ENCODE measurements at regions not wholly inside any gene's neighbourhood (a gene's known extent, or its start where the extent isn't known, plus 50 kb on each side); places are given as distances from the start of the nearest gene placed in this dataset.

- peaks cover 0 to 4% of the 10 kb centered on the region in 2 donors for H3K27me3 ChIP-seq (ENCODE audit: control insufficient read depth in 1 of 2, insufficient read depth in 2 of 2, low read length in 2 of 2)
- no peak overlapping the region for H3K27ac ChIP-seq (ENCODE audit: low read depth, low read length)
- no peak overlapping the region for H3K9ac ChIP-seq (ENCODE audit: low read depth in 1 of 2, low read length in 2 of 2)
- H3K4me3 ChIP-seq (ENCODE audit: low read depth in 1 of 2, low read length in 2 of 2), result no peak overlapping the region
- no peaks in the 10 kb centered on the region for H3K36me3 ChIP-seq (ENCODE audit: control insufficient read depth in 1 of 2, insufficient read depth in 2 of 2, low read length in 2 of 2)
- no peaks in the 10 kb centered on the region for H3K4me1 ChIP-seq (ENCODE audit: control insufficient read depth in 1 of 2, insufficient read depth in 2 of 2, low read length in 2 of 2)
- H3K9me3 ChIP-seq (ENCODE audit: control insufficient read depth in 1 of 2, low read length in 2 of 2), result peaks cover 0 to 2% of the 10 kb centered on the region in 2 donors
Measured at GRCh38 chr6:170206317-170206621, 84.6 kb downstream of the DLL1 start.

DNA sequence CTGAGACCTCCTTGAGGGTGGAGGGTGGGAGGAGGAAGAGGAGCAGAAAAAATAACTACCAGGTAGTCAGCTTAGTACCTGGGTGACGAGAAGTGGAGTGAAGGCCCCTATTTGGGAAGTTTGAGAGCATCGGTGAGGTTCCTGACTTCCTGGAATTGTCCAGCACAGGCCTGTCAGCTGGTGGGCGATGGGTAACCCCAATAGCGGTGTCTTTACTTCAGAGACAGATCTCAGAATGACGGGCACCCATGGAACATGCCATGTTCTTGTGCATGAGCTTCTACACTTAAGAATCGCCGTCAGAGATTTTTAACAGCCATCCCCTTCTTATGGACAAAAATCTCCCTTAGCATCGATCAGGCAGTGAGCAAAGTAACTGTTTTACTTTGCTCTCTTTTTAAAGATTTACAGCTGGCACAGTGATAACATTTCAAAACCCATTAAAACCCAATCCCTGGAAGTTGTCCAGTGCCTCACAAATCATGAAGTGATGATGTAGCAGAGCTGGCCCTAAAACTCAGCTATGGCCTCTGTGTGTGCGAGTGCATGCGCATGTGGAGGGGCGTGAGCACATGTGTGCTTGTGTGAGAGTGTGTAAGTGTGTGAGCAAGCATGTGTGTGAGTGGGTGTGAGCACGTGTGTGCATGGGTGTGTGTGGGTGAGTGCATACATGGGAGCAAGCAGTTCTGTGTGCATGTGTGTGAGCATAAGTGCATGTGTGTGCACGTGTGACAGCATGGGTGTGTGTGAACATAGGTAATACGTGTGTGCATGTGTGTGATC, 85.2 kb downstream of the DLL1 start:
- no peak overlapping the region for H3K9ac ChIP-seq (ENCODE audit: low read depth in 1 of 2, low read length in 2 of 2)
- H3K36me3 ChIP-seq (ENCODE audit: control insufficient read depth in 1 of 2, insufficient read depth in 2 of 2, low read length in 2 of 2), result no peaks in the 10 kb centered on the region
- H3K4me1 ChIP-seq (ENCODE audit: control insufficient read depth in 1 of 2, insufficient read depth in 2 of 2, low read length in 2 of 2), result no peaks in the 10 kb centered on the region

GRCh38 chr6:170205126-170205525, 85.8 kb downstream of the DLL1 start:
- Histone ChIP-seq H3K4me1 (ENCODE audit: control insufficient read depth in 1 of 2, insufficient read depth in 2 of 2, low read length in 2 of 2) (no peaks in the 10 kb centered on the region), H3K27me3 (ENCODE audit: control insufficient read depth in 1 of 2, insufficient read depth in 2 of 2, low read length in 2 of 2) (peaks cover 0 to 2% of the 10 kb centered on the region in 2 donors), H3K9ac (ENCODE audit: low read depth in 1 of 2, low read length in 2 of 2) (no peak overlapping the region), H3K4me3 (ENCODE audit: low read depth in 1 of 2, low read length in 2 of 2) (no peak overlapping the region), H3K9me3 (ENCODE audit: control insufficient read depth in 1 of 2, low read length in 2 of 2) (peaks cover 0 to 2% of the 10 kb centered on the region in 2 donors), H3K27ac (ENCODE audit: low read depth, low read length) (no peak overlapping the region), H3K36me3 (ENCODE audit: control insufficient read depth in 1 of 2, insufficient read depth in 2 of 2, low read length in 2 of 2) (no peaks in the 10 kb centered on the region)

More for the DNA sequence above, 85.2 kb downstream of the DLL1 start:
- no peak overlapping the region for H3K4me3 ChIP-seq (ENCODE audit: low read depth in 1 of 2, low read length in 2 of 2)
- H3K9me3 ChIP-seq (ENCODE audit: control insufficient read depth in 1 of 2, low read length in 2 of 2), result peaks cover 0 to 2% of the 10 kb centered on the region in 2 donors
- no peak overlapping the region for H3K27ac ChIP-seq (ENCODE audit: low read depth, low read length)
- peaks cover 0 to 4% of the 10 kb centered on the region in 2 donors for H3K27me3 ChIP-seq (ENCODE audit: control insufficient read depth in 1 of 2, insufficient read depth in 2 of 2, low read length in 2 of 2)

DNA sequence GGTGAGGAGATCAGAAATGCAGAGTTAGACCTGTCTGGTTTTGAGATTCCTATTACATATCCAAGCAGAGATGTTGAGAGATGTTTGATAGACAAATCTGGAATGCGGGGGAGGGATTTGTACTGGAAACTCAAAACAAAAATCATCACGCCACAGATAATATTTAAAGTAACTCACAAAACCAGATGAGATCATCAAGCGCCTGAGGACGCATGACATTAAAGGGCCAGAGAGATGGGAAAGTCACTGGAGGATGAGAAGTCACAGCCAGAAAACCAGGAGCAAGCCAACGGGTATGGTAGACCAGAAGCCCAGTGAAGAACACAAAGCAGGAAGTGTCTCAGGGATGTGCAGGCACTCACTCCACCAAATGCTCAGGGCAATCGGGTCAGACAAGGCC, 87.7 kb downstream of the DLL1 start:
- Histone ChIP-seq H3K4me1 (ENCODE audit: control insufficient read depth in 1 of 2, insufficient read depth in 2 of 2, low read length in 2 of 2) (no peaks in the 10 kb centered on the region), H3K36me3 (ENCODE audit: control insufficient read depth in 1 of 2, insufficient read depth in 2 of 2, low read length in 2 of 2) (no peaks in the 10 kb centered on the region)

GRCh38 chr6:170202416-170203135, 88.3 kb downstream of the DLL1 start:
- Histone ChIP-seq H3K27me3 (ENCODE audit: control insufficient read depth in 1 of 2, insufficient read depth in 2 of 2, low read length in 2 of 2) (no peaks in the 10 kb centered on the region), H3K4me3 (ENCODE audit: low read depth in 1 of 2, low read length in 2 of 2) (no peak overlapping the region), H3K4me1 (ENCODE audit: control insufficient read depth in 1 of 2, insufficient read depth in 2 of 2, low read length in 2 of 2) (no peaks in the 10 kb centered on the region), H3K36me3 (ENCODE audit: control insufficient read depth in 1 of 2, insufficient read depth in 2 of 2, low read length in 2 of 2) (no peaks in the 10 kb centered on the region), H3K9me3 (ENCODE audit: control insufficient read depth in 1 of 2, low read length in 2 of 2) (peaks cover 0 to 2% of the 10 kb centered on the region in 2 donors), H3K9ac (ENCODE audit: low read depth in 1 of 2, low read length in 2 of 2) (no peak overlapping the region), H3K27ac (ENCODE audit: low read depth, low read length) (no peak overlapping the region)

More for the DNA sequence above, 87.7 kb downstream of the DLL1 start:
- Histone ChIP-seq H3K9me3 (ENCODE audit: control insufficient read depth in 1 of 2, low read length in 2 of 2) (peaks cover 0 to 2% of the 10 kb centered on the region in 2 donors), H3K4me3 (ENCODE audit: low read depth in 1 of 2, low read length in 2 of 2) (no peak overlapping the region), H3K27me3 (ENCODE audit: control insufficient read depth in 1 of 2, insufficient read depth in 2 of 2, low read length in 2 of 2) (no peaks in the 10 kb centered on the region), H3K9ac (ENCODE audit: low read depth in 1 of 2, low read length in 2 of 2) (no peak overlapping the region), H3K27ac (ENCODE audit: low read depth, low read length) (no peak overlapping the region)

GRCh38 chr6:170201361-170201760, 89.5 kb downstream of the DLL1 start:
- no peak overlapping the region for H3K9ac ChIP-seq (ENCODE audit: low read depth in 1 of 2, low read length in 2 of 2)

GRCh38 chr6:170200458-170200891, 90.4 kb downstream of the DLL1 start:
- Histone ChIP-seq H3K27ac (ENCODE audit: low read depth, low read length) (no peak overlapping the region), H3K36me3 (ENCODE audit: control insufficient read depth in 1 of 2, insufficient read depth in 2 of 2, low read length in 2 of 2) (no peaks in the 10 kb centered on the region), H3K4me1 (ENCODE audit: control insufficient read depth in 1 of 2, insufficient read depth in 2 of 2, low read length in 2 of 2) (no peaks in the 10 kb centered on the region), H3K4me3 (ENCODE audit: low read depth in 1 of 2, low read length in 2 of 2) (no peak overlapping the region), H3K9ac (ENCODE audit: low read depth in 1 of 2, low read length in 2 of 2) (no peak overlapping the region), H3K9me3 (ENCODE audit: control insufficient read depth in 1 of 2, low read length in 2 of 2) (peaks cover 7 to 10% of the 10 kb centered on the region in 2 donors), H3K27me3 (ENCODE audit: control insufficient read depth in 1 of 2, insufficient read depth in 2 of 2, low read length in 2 of 2) (no peaks in the 10 kb centered on the region)

More at GRCh38 chr6:170201361-170201760, 89.5 kb downstream of the DLL1 start:
- peaks cover under 1 to 2% of the 10 kb centered on the region in 2 donors for H3K9me3 ChIP-seq (ENCODE audit: control insufficient read depth in 1 of 2, low read length in 2 of 2)
- no peak overlapping the region for H3K27ac ChIP-seq (ENCODE audit: low read depth, low read length)
- H3K4me3 ChIP-seq (ENCODE audit: low read depth in 1 of 2, low read length in 2 of 2), result no peak overlapping the region
- H3K4me1 ChIP-seq (ENCODE audit: control insufficient read depth in 1 of 2, insufficient read depth in 2 of 2, low read length in 2 of 2), result no peaks in the 10 kb centered on the region
- no peaks in the 10 kb centered on the region for H3K36me3 ChIP-seq (ENCODE audit: control insufficient read depth in 1 of 2, insufficient read depth in 2 of 2, low read length in 2 of 2)
- no peaks in the 10 kb centered on the region for H3K27me3 ChIP-seq (ENCODE audit: control insufficient read depth in 1 of 2, insufficient read depth in 2 of 2, low read length in 2 of 2)

- no peak overlapping the region for H3K27ac ChIP-seq (ENCODE audit: low read depth, low read length)
Measured at GRCh38 chr6:170199716-170200115, 91.2 kb downstream of the DLL1 start.

DNA sequence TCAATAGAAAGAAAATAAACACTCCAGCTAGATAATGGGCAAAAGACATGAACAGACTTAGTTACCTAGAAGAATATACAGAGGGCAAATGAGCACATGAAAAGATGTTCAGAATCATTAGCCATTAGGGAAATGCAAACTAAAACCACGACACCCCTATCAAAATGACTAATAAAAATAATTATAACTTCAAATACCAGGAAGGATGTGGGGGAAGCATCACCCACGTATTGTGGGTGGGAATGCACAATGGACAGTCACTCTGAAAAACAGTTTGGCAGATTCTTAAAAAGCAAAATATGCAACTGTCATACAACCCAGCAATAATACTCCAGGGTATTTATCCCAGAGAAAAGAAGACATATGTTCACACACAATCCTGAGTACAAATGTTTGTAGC, 92.6 kb downstream of the DLL1 start:
- Histone ChIP-seq H3K4me1 (ENCODE audit: control insufficient read depth in 1 of 2, insufficient read depth in 2 of 2, low read length in 2 of 2) (no peaks in the 10 kb centered on the region), H3K27ac (ENCODE audit: low read depth, low read length) (no peak overlapping the region), H3K36me3 (ENCODE audit: control insufficient read depth in 1 of 2, insufficient read depth in 2 of 2, low read length in 2 of 2) (no peaks in the 10 kb centered on the region), H3K27me3 (ENCODE audit: control insufficient read depth in 1 of 2, insufficient read depth in 2 of 2, low read length in 2 of 2) (no peaks in the 10 kb centered on the region), H3K4me3 (ENCODE audit: low read depth in 1 of 2, low read length in 2 of 2) (no peak overlapping the region), H3K9me3 (ENCODE audit: control insufficient read depth in 1 of 2, low read length in 2 of 2) (peaks cover 5 to 15% of the 10 kb centered on the region in 2 donors), H3K9ac (ENCODE audit: low read depth in 1 of 2, low read length in 2 of 2) (no peak overlapping the region)

More at GRCh38 chr6:170199716-170200115, 91.2 kb downstream of the DLL1 start:
- H3K4me3 ChIP-seq (ENCODE audit: low read depth in 1 of 2, low read length in 2 of 2), result no peak overlapping the region
- H3K9me3 ChIP-seq (ENCODE audit: control insufficient read depth in 1 of 2, low read length in 2 of 2), result peaks cover 7 to 15% of the 10 kb centered on the region in 2 donors
- H3K4me1 ChIP-seq (ENCODE audit: control insufficient read depth in 1 of 2, insufficient read depth in 2 of 2, low read length in 2 of 2), result no peaks in the 10 kb centered on the region
- no peak overlapping the region for H3K9ac ChIP-seq (ENCODE audit: low read depth in 1 of 2, low read length in 2 of 2)
- no peaks in the 10 kb centered on the region for H3K36me3 ChIP-seq (ENCODE audit: control insufficient read depth in 1 of 2, insufficient read depth in 2 of 2, low read length in 2 of 2)
- H3K27me3 ChIP-seq (ENCODE audit: control insufficient read depth in 1 of 2, insufficient read depth in 2 of 2, low read length in 2 of 2), result no peaks in the 10 kb centered on the region

DNA sequence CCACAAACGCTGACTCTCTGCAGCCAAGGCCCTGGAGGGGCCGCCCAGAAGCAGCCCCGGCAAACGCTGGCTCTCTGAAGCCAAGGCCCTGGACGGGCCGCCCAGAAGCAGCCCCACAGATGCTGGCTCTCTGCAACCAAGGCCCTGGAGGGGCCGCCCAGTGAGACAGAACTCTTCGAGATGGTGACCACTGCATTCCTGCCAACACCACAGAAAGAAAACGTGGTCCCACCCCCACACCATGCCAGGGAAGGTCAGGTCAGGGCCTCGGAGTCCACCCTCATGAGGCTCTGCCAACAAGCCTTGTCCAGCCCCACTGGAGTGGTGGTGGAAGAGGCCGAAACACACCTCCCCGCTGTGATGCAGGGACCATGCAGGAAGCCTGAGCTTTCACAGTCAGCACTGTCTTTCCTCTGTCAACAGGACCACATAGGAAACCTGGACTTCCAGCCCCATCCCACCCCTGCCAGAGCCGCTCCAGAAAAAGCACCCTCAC, 97.5 kb downstream of the DLL1 start:
- Histone ChIP-seq H3K4me1 (ENCODE audit: control insufficient read depth in 1 of 2, insufficient read depth in 2 of 2, low read length in 2 of 2) (no peaks in the 10 kb centered on the region), H3K4me3 (ENCODE audit: low read depth in 1 of 2, low read length in 2 of 2) (no peak overlapping the region), H3K27ac (ENCODE audit: low read depth, low read length) (no peak overlapping the region), H3K36me3 (ENCODE audit: control insufficient read depth in 1 of 2, insufficient read depth in 2 of 2, low read length in 2 of 2) (no peaks in the 10 kb centered on the region), H3K9me3 (ENCODE audit: control insufficient read depth in 1 of 2, low read length in 2 of 2) (peaks cover 5 to 15% of the 10 kb centered on the region in 2 donors), H3K27me3 (ENCODE audit: control insufficient read depth in 1 of 2, insufficient read depth in 2 of 2, low read length in 2 of 2) (no peaks in the 10 kb centered on the region), H3K9ac (ENCODE audit: low read depth in 1 of 2, low read length in 2 of 2) (no peak overlapping the region)

Data from duodenal mucosa (tissue), 2 donors.